Adrenal gland (tissue), 5 donors: ENCODE measurements at regions not wholly inside any gene's neighbourhood (a gene's known extent, or its start where the extent isn't known, plus 50 kb on each side); places are given as distances from the start of the nearest gene placed in this dataset.

Experiments used
- CTCF ChIP-seq, 6 experiments: fragments of 450-650 bp in 4 of 6; fragments of 200-600 bp in 2 of 6; sonication (generic) in 1 of 6; IDR thresholded peaks; 1 replicate in 5 of 6; 2 replicates in 1 of 6; pipeline versions ENCODE4 v1.5.1 to v1.8.0; 2016 to 2021; ENCODE audit warnings: antibody characterized with exemption in 6 of 6, mild to moderate bottlenecking in 2 of 6, moderate library complexity in 1 of 6
- POLR2A ChIP-seq, 2 donors: fragments of 450-650 bp; IDR thresholded peaks; one replicate each; pipeline ENCODE4 v1.6.1; 2017; ENCODE audit warnings: antibody characterized with exemption in 2 of 2, mild to moderate bottlenecking in 2 of 2, moderate library complexity in 1 of 2
- donor health status: DM: no; HTN: no; CAD: no.

GRCh38 chr9:86632537-86632936, 278.3 kb upstream of the TUT7 start:
- TF ChIP-seq CTCF (IDR thresholded peaks at IDR 0.05) = no peak
- no peak for TF ChIP-seq POLR2A (IDR thresholded peaks at IDR 0.05)
